ENCODE measurements at regions not wholly inside any gene's neighbourhood (a gene's known extent, or its start where the extent isn't known, plus 50 kb on each side); places are given as distances from the start of the nearest gene placed in this dataset.
"Not testable (repeated sequence)": the region's sequence is repeated elsewhere in the genome, so short reads cannot be mapped to it uniquely, and the experiment has no call there.

GRCh38 chr20:29299811-29300578 lies 1957.5 kb upstream of the DEFB115 start:
- Histone ChIP-seq H3K4me1 (ENCODE audit: low read depth) (no peaks in the 10 kb centered on the region), H3K9me3 (peaks cover 84% of the 10 kb centered on the region), H3K36me3 (ENCODE audit: low read depth) (no peaks in the 10 kb centered on the region), H3K4me3 (no peak overlapping the region)
- intact Hi-C loops (cut with DNase I, micrococcal nuclease) = no loop called here
- DNase-seq = no peak
- TF ChIP-seq CTCF (IDR thresholded peaks at IDR 0.05) = no peak
- no peak for ATAC-seq

- DNase-seq (no peak), ATAC-seq (no peak)
- Histone ChIP-seq H3K9me3 (peaks cover 77% of the 10 kb centered on the region), H3K4me1 (ENCODE audit: low read depth) (no peaks in the 10 kb centered on the region), H3K36me3 (ENCODE audit: low read depth) (no peaks in the 10 kb centered on the region), H3K4me3 (no peak overlapping the region)
- TF ChIP-seq CTCF (IDR thresholded peaks at IDR 0.05) = no peak
- intact Hi-C loops (cut with DNase I, micrococcal nuclease) = no loop called here
These were observed 1956.6 kb upstream of the DEFB115 start for GRCh38 chr20:29300579-29301551.

- ATAC-seq = no peak
- Histone ChIP-seq H3K9me3 (peaks cover 69% of the 10 kb centered on the region), H3K4me1 (ENCODE audit: low read depth) (no peaks in the 10 kb centered on the region), H3K4me3 (no peak overlapping the region), H3K36me3 (ENCODE audit: low read depth) (no peaks in the 10 kb centered on the region)
- TF ChIP-seq CTCF (IDR thresholded peaks at IDR 0.05) = no peak
- intact Hi-C loops (cut with DNase I, micrococcal nuclease) = no loop called here
- no peak for DNase-seq
These were observed 1955.7 kb upstream of the DEFB115 start for GRCh38 chr20:29301624-29302259.

- peaks cover 56% of the 10 kb centered on the region for H3K9me3 ChIP-seq
- no peaks in the 10 kb centered on the region for H3K36me3 ChIP-seq (ENCODE audit: low read depth)
- no peak for ATAC-seq
- no peak for DNase-seq
- H3K4me3 ChIP-seq = no peak overlapping the region
- no peaks in the 10 kb centered on the region for H3K4me1 ChIP-seq (ENCODE audit: low read depth)
- intact Hi-C loops (cut with DNase I, micrococcal nuclease) = no loop called here
- no peak for TF ChIP-seq CTCF (IDR thresholded peaks at IDR 0.05)
These were observed 1954.4 kb upstream of the DEFB115 start for GRCh38 chr20:29302979-29303644.

GRCh38 chr20:29306390-29307072 lies 1950.9 kb upstream of the DEFB115 start:
- no peak for ATAC-seq
- Histone ChIP-seq H3K36me3 (ENCODE audit: low read depth) (no peaks in the 10 kb centered on the region), H3K4me1 (ENCODE audit: low read depth) (no peaks in the 10 kb centered on the region), H3K4me3 (no peak overlapping the region), H3K9me3 (peaks cover 49% of the 10 kb centered on the region)
- no peak for TF ChIP-seq CTCF (IDR thresholded peaks at IDR 0.05)
- intact Hi-C loops (cut with DNase I, micrococcal nuclease) = no loop called here
- no peak for DNase-seq

- ATAC-seq; H3K36me3 ChIP-seq (ENCODE audit: low read depth); DNase-seq; H3K4me3 ChIP-seq; intact Hi-C loops (cut with DNase I, micrococcal nuclease); H3K4me1 ChIP-seq (ENCODE audit: low read depth): not testable (repeated sequence)
- peaks cover 45% of the 10 kb centered on the region for H3K9me3 ChIP-seq
These were observed 1950.0 kb upstream of the DEFB115 start for GRCh38 chr20:29307484-29307883.

GRCh38 chr20:29308956-29309355 lies 1948.5 kb upstream of the DEFB115 start:
- H3K4me1 ChIP-seq (ENCODE audit: low read depth); intact Hi-C loops (cut with DNase I, micrococcal nuclease); H3K36me3 ChIP-seq (ENCODE audit: low read depth); H3K4me3 ChIP-seq; ATAC-seq; DNase-seq: not testable (repeated sequence)
- peaks cover 45% of the 10 kb centered on the region for H3K9me3 ChIP-seq
